ENCODE measurements at regions not wholly inside any gene's neighbourhood (a gene's known extent, or its start where the extent isn't known, plus 50 kb on each side); places are given as distances from the start of the nearest gene placed in this dataset.

DNA sequence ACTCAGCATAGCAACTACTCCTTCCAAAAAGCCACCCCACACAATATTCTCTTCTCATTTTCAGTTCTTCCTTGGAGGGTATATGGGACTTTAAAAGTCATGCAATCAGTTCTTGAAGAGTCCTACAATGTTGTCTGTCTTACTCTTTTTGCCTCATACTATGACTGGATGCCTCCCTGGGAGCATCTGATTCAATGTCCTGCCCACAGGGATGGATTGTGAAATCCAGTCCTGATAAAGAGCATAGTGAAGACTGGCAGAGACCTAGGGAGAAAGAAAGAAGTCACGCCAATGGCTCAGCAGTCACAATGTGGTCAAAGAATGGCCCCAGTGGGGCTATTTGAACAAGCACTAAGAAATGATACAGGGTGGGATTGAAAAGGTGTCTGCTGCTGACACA is 155.1 kb upstream of the SERPINE2 start:
- TF ChIP-seq POLR2A (IDR thresholded peaks at IDR 0.05; ENCODE audit: low read depth, low read length) (no peak), POLR2AphosphoS5 (IDR thresholded peaks at IDR 0.05; ENCODE audit: low read depth, low read length) (no peak)
